HEK293 (cell line): ENCODE measurements at regions not wholly inside any gene's neighbourhood (a gene's known extent, or its start where the extent isn't known, plus 50 kb on each side); places are given as distances from the start of the nearest gene placed in this dataset.

Experiments
- CTCF ChIP-seq: fragments of 450-650 bp; formaldehyde crosslinking; IDR thresholded peaks from 2 replicates; pipeline ENCODE4 v1.5.1; 2016; ENCODE audit warnings: missing biosample characterization, missing genetic modification characterization
- REPIN1 ChIP-seq: fragments of 450-650 bp; formaldehyde crosslinking; IDR thresholded peaks from 2 replicates; pipeline ENCODE4 v1.5.1; 2017; ENCODE audit warnings: missing biosample characterization, missing genetic modification characterization, low read depth
- REST ChIP-seq: fragments of 450-650 bp; formaldehyde crosslinking; IDR thresholded peaks from 2 replicates; pipeline ENCODE4 v1.5.1; 2016; ENCODE audit warnings: missing biosample characterization, missing genetic modification characterization
- SP2 ChIP-seq: fragments of 450-650 bp; formaldehyde crosslinking; IDR thresholded peaks from 2 replicates; pipeline ENCODE4 v1.5.1; 2016; ENCODE audit warnings: missing biosample characterization, missing genetic modification characterization
- ZNF112 ChIP-seq: fragments of 450-650 bp; formaldehyde crosslinking; IDR thresholded peaks from 2 replicates; pipeline ENCODE4 v1.5.0; 2017; ENCODE audit warnings: missing biosample characterization, missing genetic modification characterization
- ZNF140 ChIP-seq: fragments of 450-650 bp; formaldehyde crosslinking; IDR thresholded peaks from 2 replicates; pipeline ENCODE4 v1.5.1; 2016; ENCODE audit warnings: missing biosample characterization, missing genetic modification characterization
- ZNF175 ChIP-seq: fragments of 450-650 bp; formaldehyde crosslinking; IDR thresholded peaks from 2 replicates; pipeline ENCODE4 v1.5.1; 2016; ENCODE audit warnings: missing biosample characterization, missing genetic modification characterization
- ZNF350 ChIP-seq: fragments of 450-650 bp; formaldehyde crosslinking; IDR thresholded peaks from 2 replicates; pipeline ENCODE4 v1.5.0; 2017; ENCODE audit warnings: missing biosample characterization, mild to moderate bottlenecking, missing genetic modification characterization
- ZNF558 ChIP-seq: fragments of 450-650 bp; formaldehyde crosslinking; IDR thresholded peaks from 2 replicates; pipeline ENCODE4 v1.5.1; 2016; ENCODE audit warnings: missing biosample characterization, missing genetic modification characterization
- ZNF660 ChIP-seq: fragments of 450-650 bp; IDR thresholded peaks from 2 replicates; pipeline ENCODE4 v1.5.1; 2018; ENCODE audit warnings: missing biosample characterization, mild to moderate bottlenecking, missing genetic modification characterization
- ZNF670 ChIP-seq: fragments of 450-650 bp; formaldehyde crosslinking; IDR thresholded peaks from 2 replicates; pipeline ENCODE4 v1.5.1; 2016; ENCODE audit warnings: missing biosample characterization, missing genetic modification characterization, low read depth
- ZNF791 ChIP-seq: fragments of 450-650 bp; formaldehyde crosslinking; IDR thresholded peaks from 2 replicates; pipeline ENCODE4 v1.5.1; 2016; ENCODE audit warnings: missing biosample characterization, missing genetic modification characterization
- TF ChIP-seq, protein P1 (sequence below): fragments of 450-650 bp; formaldehyde crosslinking; IDR thresholded peaks from 2 replicates; pipeline ENCODE4 v1.5.1; 2016; ENCODE audit warnings: missing biosample characterization, missing genetic modification characterization
- TF ChIP-seq, protein P2 (sequence below): fragments of 450-650 bp; formaldehyde crosslinking; IDR thresholded peaks from 2 replicates; pipeline ENCODE4 v1.5.1; 2016; ENCODE audit warnings: missing biosample characterization, missing genetic modification characterization, low read depth

DNA sequence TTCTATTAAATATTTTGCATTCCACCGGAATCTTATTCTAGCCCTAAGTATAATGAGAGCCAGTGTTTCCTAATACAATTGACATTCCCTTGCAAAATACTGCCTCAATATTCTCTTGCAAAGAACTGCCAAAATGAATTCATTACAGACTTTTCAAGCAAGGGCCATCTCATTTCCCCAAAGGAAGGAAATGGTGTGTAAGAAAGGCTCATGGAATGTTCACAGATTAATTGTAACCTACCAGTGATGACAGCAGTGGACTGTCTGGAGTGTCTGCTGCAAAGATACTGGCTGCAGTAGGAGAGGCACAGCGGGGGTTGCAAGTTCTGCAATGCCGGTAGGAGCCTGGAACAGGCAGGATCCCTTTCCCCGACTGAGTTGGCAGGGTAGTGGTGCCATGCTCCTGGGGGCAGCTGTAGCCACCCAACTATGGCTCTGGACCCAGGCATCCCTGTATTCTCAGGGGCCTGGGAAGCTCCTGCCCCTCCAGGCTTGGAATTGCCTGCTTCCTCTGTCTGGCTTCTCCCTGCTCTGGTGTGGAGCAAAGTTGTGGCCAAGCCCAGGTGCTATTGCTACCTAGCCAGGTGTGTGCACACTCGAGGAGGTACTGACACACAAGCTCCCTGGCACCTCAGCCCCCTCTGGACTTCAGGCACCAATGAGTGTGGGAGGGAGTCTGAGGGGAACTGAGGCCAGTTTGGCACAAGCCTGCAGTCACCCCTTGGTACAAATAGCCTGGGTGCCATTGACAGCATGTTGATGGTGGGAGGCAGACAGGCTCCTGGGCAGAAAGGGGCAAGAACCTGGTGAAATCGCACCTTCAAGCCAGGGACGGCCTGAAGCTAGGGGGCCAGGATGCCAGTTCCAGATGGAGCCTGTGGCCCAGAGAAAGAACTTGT is 1371.0 kb downstream of the KCNT2 start:
- TF ChIP-seq SP2 (tag by site-specific recombination) (no peak), CTCF (tag by site-specific recombination) (no peak), ZNF112 (tag by site-specific recombination) (no peak), ZNF175 (tag by site-specific recombination) (no peak), ZNF670 (tag by site-specific recombination) (no peak), ZNF558 (tag by site-specific recombination) (no peak), REPIN1 (tag by site-specific recombination) (no peak), ZNF791 (tag by site-specific recombination) (no peak), REST (tag by site-specific recombination) (no peak), ZNF350 (tag by site-specific recombination) (no peak), ZNF140 (tag by site-specific recombination) (no peak), ZNF660 (no peak)
- TF ChIP-seq, protein P1, sequence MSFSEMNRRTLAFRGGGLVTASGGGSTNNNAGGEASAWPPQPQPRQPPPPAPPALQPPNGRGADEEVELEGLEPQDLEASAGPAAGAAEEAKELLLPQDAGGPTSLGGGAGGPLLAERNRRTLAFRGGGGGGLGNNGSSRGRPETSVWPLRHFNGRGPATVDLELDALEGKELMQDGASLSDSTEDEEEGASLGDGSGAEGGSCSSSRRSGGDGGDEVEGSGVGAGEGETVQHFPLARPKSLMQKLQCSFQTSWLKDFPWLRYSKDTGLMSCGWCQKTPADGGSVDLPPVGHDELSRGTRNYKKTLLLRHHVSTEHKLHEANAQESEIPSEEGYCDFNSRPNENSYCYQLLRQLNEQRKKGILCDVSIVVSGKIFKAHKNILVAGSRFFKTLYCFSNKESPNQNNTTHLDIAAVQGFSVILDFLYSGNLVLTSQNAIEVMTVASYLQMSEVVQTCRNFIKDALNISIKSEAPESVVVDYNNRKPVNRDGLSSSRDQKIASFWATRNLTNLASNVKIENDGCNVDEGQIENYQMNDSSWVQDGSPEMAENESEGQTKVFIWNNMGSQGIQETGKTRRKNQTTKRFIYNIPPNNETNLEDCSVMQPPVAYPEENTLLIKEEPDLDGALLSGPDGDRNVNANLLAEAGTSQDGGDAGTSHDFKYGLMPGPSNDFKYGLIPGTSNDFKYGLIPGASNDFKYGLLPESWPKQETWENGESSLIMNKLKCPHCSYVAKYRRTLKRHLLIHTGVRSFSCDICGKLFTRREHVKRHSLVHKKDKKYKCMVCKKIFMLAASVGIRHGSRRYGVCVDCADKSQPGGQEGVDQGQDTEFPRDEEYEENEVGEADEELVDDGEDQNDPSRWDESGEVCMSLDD (tag by site-specific recombination): no peak
- TF ChIP-seq, protein P2, sequence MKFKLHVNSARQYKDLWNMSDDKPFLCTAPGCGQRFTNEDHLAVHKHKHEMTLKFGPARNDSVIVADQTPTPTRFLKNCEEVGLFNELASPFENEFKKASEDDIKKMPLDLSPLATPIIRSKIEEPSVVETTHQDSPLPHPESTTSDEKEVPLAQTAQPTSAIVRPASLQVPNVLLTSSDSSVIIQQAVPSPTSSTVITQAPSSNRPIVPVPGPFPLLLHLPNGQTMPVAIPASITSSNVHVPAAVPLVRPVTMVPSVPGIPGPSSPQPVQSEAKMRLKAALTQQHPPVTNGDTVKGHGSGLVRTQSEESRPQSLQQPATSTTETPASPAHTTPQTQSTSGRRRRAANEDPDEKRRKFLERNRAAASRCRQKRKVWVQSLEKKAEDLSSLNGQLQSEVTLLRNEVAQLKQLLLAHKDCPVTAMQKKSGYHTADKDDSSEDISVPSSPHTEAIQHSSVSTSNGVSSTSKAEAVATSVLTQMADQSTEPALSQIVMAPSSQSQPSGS (tag by site-specific recombination): no peak
